Pancreas (tissue), 10 donors: ENCODE measurements at regions not wholly inside any gene's neighbourhood (a gene's known extent, or its start where the extent isn't known, plus 50 kb on each side); places are given as distances from the start of the nearest gene placed in this dataset.

ENCODE experiments used
- ATAC-seq, 4 donors: fragments of 200-7000 bp; cut with Tn5 transposase; one replicate each; pipeline versions ENCODE4 v1.8.0 to v1.9.1; 2020; ENCODE audit warnings: mild to moderate bottlenecking in 4 of 4, moderate library complexity in 4 of 4
- DNase-seq, 6 donors: peaks; one replicate each; pipeline ENCODE4 v3.0.0-alpha.2; 2020
- FAIRE-seq: peaks from 2 replicates; lab custom pipeline; 2012; peaks lifted over from hg19 to GRCh38; lab: Jason Lieb, UNC
- H3K27ac ChIP-seq, 4 donors: fragments of 200-600 bp; sonication (generic); 1 replicate in 3 of 4; 2 replicates in 1 of 4; pipeline versions ENCODE4 v1.5.0 to v1.8.0; 2020
- H3K27me3 ChIP-seq, 4 donors: fragments of 200-600 bp; one replicate each; pipeline ENCODE4 v1.8.0; 2021
- H3K36me3 ChIP-seq, 3 donors: fragments of 200-600 bp; sonication (generic) in 1 of 3; one replicate each; pipeline versions ENCODE4 v1.5.0 to v1.8.0; 2020 to 2021
- H3K4me1 ChIP-seq, 3 donors: fragments of 200-600 bp; one replicate each; pipeline ENCODE4 v1.8.0; 2021
- H3K4me3 ChIP-seq, 4 donors: fragments of 200-600 bp; sonication (generic) in 2 of 4; one replicate each; pipeline versions ENCODE4 v1.5.0 to v1.8.0; 2020 to 2021
- H3K9me3 ChIP-seq, 4 donors: fragments of 200-600 bp; one replicate each; pipeline ENCODE4 v1.8.0; 2021
- WGBS, 2 donors: extraction: QIAGEN DNeasy Blood & Tissue Kit; methylation state at CpG; one replicate each; pipeline ENCODE4 v1.1.7; 2013; 5-methylcytosine and 5-hydroxymethylcytosine counted together
- intact Hi-C, 3 donors: fragments of 100-400 bp; cut with DNase I; formaldehyde crosslinking; loops; one replicate each; pipeline versions ENCODE4 v1.11.1 to v1.14.2; 2022
- TF ChIP-seq, protein P1 (sequence below), 4 donors: fragments of 200-600 bp; sonication (generic) in 3 of 4; IDR thresholded peaks; one replicate each; pipeline versions ENCODE4 v1.5.0 to v1.8.0; 2021; ENCODE audit warnings: antibody characterized with exemption in 4 of 4
- donor health status: healthy with polysubstance abuse.
- donor health status: DM: no; HTN: no; CAD: no; lungs with moderate emphysema.
- donor health status: DM: no; HTN: no; CAD: no.
- donor health status: control.
- donor health status: control.
- donor health status: Bipolar disorder and iron deficiency.
- donor health status: DM: yes; HTN: yes; CAD: no.
- donor health status: DM: no; HTN: no; CAD: no.
- donor health status: DM: no; HTN: no; CAD: no.
- donor health status: DM: yes; HTN: yes; CAD: no.

DNA sequence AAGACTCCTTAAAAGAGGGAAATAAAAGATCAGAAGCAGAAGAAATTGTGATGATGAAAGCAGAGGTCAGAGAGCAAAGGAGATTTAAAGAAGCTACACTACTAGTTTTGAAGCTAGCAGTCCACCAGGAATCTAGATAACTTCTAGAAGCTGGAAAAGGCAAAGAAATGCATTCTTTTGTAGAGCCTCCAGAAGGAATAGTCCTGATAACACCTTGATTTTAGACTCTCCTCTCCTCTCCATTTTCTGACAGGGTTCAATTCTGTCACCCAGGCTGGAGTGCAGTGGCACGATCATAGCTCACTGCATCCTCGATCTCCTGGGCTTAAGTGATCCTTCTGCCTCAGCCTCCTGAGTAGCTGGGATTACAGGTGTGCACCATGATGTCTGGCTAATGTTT lies 1187.3 kb upstream of the CNTN5 start:
- no peak for ATAC-seq
- intact Hi-C loops, result no loop called here

DNA sequence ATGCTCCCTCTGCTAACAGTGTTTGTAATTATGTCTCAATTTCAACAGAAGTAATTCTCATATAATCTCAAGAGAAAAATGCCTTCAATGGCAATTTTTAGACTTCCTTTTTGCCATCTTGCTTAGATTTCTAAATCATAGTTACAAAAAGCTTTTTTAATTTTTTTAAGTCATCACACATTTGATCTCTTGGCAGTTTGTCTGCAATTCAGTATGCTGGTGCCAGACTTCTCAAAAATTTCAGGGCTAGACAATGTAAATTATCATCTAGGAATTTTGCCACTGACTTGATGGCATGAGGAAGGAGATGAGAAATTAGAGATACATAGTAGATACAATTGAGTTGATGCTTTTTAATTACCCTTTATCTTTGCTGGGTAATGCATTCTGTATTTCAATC lies 1176.7 kb upstream of the CNTN5 start:
- TF ChIP-seq, protein P1, sequence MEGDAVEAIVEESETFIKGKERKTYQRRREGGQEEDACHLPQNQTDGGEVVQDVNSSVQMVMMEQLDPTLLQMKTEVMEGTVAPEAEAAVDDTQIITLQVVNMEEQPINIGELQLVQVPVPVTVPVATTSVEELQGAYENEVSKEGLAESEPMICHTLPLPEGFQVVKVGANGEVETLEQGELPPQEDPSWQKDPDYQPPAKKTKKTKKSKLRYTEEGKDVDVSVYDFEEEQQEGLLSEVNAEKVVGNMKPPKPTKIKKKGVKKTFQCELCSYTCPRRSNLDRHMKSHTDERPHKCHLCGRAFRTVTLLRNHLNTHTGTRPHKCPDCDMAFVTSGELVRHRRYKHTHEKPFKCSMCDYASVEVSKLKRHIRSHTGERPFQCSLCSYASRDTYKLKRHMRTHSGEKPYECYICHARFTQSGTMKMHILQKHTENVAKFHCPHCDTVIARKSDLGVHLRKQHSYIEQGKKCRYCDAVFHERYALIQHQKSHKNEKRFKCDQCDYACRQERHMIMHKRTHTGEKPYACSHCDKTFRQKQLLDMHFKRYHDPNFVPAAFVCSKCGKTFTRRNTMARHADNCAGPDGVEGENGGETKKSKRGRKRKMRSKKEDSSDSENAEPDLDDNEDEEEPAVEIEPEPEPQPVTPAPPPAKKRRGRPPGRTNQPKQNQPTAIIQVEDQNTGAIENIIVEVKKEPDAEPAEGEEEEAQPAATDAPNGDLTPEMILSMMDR (IDR thresholded peaks at IDR 0.05), result no peak
- intact Hi-C loops, result no loop called here
- no peak for DNase-seq
- Histone ChIP-seq H3K27me3 (no peaks in the 10 kb centered on the region), H3K9me3 (no peaks in the 10 kb centered on the region), H3K36me3 (no peaks in the 10 kb centered on the region), H3K4me1 (no peaks in the 10 kb centered on the region), H3K27ac (no peak overlapping the region), H3K4me3 (no peak overlapping the region)
- no peak for FAIRE-seq
- no peak for ATAC-seq

More for the DNA sequence above, 1187.3 kb upstream of the CNTN5 start:
- WGBS, 2 donors, result 72 to 81% methylated on average over 2 of the region's 2 CpGs
- H3K27me3 ChIP-seq, result no peaks in the 10 kb centered on the region
- DNase-seq (no peak), FAIRE-seq (no peak)
- H3K4me1 ChIP-seq, result no peaks in the 10 kb centered on the region
- H3K4me3 ChIP-seq, result no peak overlapping the region
- no peaks in the 10 kb centered on the region for H3K36me3 ChIP-seq
- TF ChIP-seq, protein P1 (IDR thresholded peaks at IDR 0.05), result no peak
- H3K9me3 ChIP-seq, result no peaks in the 10 kb centered on the region
- no peak overlapping the region for H3K27ac ChIP-seq

DNA sequence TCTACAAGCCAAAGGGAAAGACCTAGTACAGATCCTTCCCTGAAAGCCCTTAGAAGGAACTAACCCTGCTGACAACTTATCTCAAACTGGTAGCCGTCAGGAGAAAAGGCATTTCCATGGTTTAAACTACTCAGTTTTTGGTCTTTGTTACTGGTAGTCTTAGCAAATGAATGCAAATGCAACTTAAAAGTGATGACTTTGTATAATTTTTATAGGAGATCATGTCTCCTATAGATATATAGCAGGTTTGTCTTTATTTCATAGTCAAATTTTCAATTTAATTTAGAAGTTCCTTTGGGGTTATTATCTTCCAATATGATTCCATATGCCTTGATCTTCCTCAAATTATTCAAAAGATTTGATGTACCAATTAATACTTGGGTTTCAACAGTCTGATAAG lies 1173.0 kb upstream of the CNTN5 start:
- Histone ChIP-seq H3K4me1 (no peaks in the 10 kb centered on the region), H3K4me3 (no peak overlapping the region), H3K9me3 (no peaks in the 10 kb centered on the region), H3K27me3 (no peaks in the 10 kb centered on the region), H3K36me3 (no peaks in the 10 kb centered on the region), H3K27ac (no peak overlapping the region)
- ATAC-seq (no peak), FAIRE-seq (no peak), DNase-seq (no peak)
- WGBS, 2 donors, result 48 to 67% methylated on average over 1 of the region's 1 CpG
- TF ChIP-seq, protein P1 (IDR thresholded peaks at IDR 0.05), result no peak
- intact Hi-C loops, result no loop called here

DNA sequence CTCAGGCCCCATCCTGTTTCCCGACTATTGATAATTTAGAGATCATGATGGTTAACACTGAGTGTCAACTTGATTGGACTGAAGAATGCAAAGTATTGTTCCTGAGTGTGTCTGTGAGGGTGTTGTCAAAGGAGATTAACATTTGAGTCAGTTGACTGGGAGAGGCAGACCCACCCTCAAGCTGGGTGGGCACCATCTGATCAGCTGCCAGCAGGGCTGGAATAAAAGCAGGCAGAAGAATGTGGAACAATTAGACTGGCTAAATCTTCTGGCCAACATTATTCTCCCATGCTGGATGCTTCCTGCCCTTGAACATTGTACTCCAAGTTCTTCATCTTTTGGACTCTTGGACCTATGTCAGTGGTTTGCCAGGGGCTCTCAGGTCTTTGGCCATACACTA lies 1170.0 kb upstream of the CNTN5 start:
- no peak for FAIRE-seq
- H3K4me3 ChIP-seq, result no peak overlapping the region
- no peak for ATAC-seq
- no peaks in the 10 kb centered on the region for H3K36me3 ChIP-seq
- no peaks in the 10 kb centered on the region for H3K4me1 ChIP-seq
- intact Hi-C loops, result no loop called here
- TF ChIP-seq, protein P1 (IDR thresholded peaks at IDR 0.05), result no peak
- DNase-seq, result no peak
- H3K27ac ChIP-seq, result no peak overlapping the region
- WGBS, 2 donors, result 48 to 49% methylated on average over 1 of the region's 1 CpG
- no peaks in the 10 kb centered on the region for H3K27me3 ChIP-seq
- no peaks in the 10 kb centered on the region for H3K9me3 ChIP-seq

DNA sequence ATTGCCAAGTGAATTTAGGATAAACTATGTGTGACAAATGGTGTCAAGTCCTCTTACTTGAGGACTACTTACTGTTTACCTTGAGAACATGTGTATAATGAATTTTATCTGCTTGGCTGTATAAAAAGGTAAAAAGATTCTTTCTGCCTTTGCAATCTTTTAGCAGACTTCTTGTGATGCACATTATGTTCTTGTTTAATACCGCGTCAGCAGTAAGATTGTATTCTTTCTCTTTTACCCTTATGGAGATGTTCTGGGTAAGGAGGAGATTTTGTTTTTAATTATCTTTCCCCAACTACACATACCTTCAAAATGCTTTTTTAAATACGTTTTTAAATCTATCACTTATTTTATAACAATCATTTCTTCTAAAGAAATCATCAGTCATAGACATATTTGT lies 1166.4 kb upstream of the CNTN5 start:
- H3K36me3 ChIP-seq, result no peaks in the 10 kb centered on the region
- no peak overlapping the region for H3K27ac ChIP-seq
- no peaks in the 10 kb centered on the region for H3K9me3 ChIP-seq
- TF ChIP-seq, protein P1 (IDR thresholded peaks at IDR 0.05), result no peak
- H3K27me3 ChIP-seq, result no peaks in the 10 kb centered on the region
- 35 to 67% methylated on average over 3 of the region's 3 CpGs for WGBS, 2 donors
- ATAC-seq (no peak), DNase-seq (no peak), FAIRE-seq (no peak)
- no peak overlapping the region for H3K4me3 ChIP-seq
- intact Hi-C loops, result no loop called here
- H3K4me1 ChIP-seq, result no peaks in the 10 kb centered on the region
